ENCODE measurements at regions not wholly inside any gene's neighbourhood (a gene's known extent, or its start where the extent isn't known, plus 50 kb on each side); places are given as distances from the start of the nearest gene placed in this dataset.

DNA sequence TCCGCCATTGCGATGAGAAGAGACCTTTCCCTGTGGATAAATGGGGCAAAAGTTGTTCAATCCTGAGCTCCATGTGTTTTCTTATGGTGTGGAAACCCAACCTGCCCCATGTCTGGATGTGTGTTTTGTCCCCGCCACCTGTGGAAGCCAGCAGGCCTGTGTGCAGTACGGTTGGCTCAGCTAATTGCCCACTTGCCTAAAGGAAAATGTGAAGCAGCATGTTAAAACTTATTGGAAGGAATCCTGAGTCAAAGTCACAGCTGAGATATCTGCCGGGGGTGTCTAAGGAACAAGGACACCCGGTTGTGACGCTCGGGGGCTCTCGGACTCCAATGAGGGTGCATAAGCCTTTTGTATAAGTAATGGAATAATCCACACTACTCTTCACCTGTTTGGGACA lies 361.1 kb upstream of the IRX1 start:
- TF ChIP-seq POLR2A (IDR thresholded peaks at IDR 0.05): no peak
- TF ChIP-seq, protein P1, sequence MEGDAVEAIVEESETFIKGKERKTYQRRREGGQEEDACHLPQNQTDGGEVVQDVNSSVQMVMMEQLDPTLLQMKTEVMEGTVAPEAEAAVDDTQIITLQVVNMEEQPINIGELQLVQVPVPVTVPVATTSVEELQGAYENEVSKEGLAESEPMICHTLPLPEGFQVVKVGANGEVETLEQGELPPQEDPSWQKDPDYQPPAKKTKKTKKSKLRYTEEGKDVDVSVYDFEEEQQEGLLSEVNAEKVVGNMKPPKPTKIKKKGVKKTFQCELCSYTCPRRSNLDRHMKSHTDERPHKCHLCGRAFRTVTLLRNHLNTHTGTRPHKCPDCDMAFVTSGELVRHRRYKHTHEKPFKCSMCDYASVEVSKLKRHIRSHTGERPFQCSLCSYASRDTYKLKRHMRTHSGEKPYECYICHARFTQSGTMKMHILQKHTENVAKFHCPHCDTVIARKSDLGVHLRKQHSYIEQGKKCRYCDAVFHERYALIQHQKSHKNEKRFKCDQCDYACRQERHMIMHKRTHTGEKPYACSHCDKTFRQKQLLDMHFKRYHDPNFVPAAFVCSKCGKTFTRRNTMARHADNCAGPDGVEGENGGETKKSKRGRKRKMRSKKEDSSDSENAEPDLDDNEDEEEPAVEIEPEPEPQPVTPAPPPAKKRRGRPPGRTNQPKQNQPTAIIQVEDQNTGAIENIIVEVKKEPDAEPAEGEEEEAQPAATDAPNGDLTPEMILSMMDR (IDR thresholded peaks at IDR 0.05 in 4 of 5, conservative IDR thresholded peaks at IDR 0.05 in 1 of 5): no peak
